ENCODE measurements at regions not wholly inside any gene's neighbourhood (a gene's known extent, or its start where the extent isn't known, plus 50 kb on each side); places are given as distances from the start of the nearest gene placed in this dataset.

GRCh38 chr10:90020506-90020905 is 319.1 kb downstream of the KIF20B start:
- TF ChIP-seq CTCF (IDR thresholded peaks at IDR 0.05): no peak
- TF ChIP-seq EZH2 (IDR thresholded peaks at IDR 0.05; ENCODE audit: borderline replicate concordance, insufficient read depth, low read depth, low read length, poor library complexity, severe bottlenecking): no peak

All from B cell (primary cell).